GM10266 (cell line): ENCODE measurements at regions not wholly inside any gene's neighbourhood (a gene's known extent, or its start where the extent isn't known, plus 50 kb on each side); places are given as distances from the start of the nearest gene placed in this dataset.

Experiments
- DNase-seq: peaks from one replicate; pipeline ENCODE4 v3.0.0; 2012; ENCODE audit errors: extremely low spot score
- TF ChIP-seq, protein P1 (sequence below): IDR thresholded peaks from 2 replicates; pipeline ENCODE4 v1.5.1; 2012; ENCODE audit warnings: mild to moderate bottlenecking, low read depth; ENCODE audit not compliant: control insufficient read depth, insufficient read depth; ENCODE audit errors: missing control alignments

DNA sequence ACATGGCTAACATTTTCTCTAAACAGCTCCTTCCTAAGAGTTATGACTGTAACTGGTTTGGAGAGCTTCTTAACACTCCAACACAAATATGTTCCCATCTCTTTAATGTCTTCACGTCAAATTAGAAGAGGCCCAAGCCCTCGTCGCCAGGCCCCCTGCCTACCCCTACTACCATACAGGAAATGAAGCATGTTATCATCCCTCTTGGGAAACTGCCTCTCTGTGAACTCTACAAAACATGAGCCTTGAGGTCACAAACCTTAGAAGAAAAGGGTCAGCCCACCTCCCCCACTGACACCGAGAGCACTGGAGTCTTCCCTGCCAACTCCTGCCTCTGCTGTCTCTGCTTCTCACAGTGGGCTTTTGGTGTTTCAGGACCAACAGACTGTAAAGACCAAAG is 243.1 kb upstream of the STT3B start:
- no peak for DNase-seq
- TF ChIP-seq, protein P1, sequence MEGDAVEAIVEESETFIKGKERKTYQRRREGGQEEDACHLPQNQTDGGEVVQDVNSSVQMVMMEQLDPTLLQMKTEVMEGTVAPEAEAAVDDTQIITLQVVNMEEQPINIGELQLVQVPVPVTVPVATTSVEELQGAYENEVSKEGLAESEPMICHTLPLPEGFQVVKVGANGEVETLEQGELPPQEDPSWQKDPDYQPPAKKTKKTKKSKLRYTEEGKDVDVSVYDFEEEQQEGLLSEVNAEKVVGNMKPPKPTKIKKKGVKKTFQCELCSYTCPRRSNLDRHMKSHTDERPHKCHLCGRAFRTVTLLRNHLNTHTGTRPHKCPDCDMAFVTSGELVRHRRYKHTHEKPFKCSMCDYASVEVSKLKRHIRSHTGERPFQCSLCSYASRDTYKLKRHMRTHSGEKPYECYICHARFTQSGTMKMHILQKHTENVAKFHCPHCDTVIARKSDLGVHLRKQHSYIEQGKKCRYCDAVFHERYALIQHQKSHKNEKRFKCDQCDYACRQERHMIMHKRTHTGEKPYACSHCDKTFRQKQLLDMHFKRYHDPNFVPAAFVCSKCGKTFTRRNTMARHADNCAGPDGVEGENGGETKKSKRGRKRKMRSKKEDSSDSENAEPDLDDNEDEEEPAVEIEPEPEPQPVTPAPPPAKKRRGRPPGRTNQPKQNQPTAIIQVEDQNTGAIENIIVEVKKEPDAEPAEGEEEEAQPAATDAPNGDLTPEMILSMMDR: no peak

DNA sequence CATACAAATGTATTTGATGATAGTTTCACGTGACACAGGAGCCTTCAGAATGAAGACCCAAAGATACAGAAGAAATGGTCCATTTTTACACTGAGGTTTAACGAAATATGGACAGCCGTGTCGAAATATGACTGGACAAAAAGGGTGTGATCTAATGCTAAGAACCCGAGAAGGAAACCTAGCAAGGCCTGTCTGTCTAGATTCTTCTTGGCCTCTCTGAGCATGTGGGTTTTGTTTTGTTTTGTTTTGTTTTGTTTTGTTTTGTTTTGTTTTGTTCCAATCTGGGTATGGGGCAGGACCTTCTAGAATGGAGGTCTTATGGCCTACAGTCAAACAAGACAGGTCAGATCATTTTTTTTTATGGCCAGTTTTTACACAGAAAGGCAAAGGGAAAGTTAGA is 242.7 kb upstream of the STT3B start:
- no peak for DNase-seq
- TF ChIP-seq, protein P1: no peak

- DNase-seq: no peak
- TF ChIP-seq, protein P1: no peak
These were observed 240.9 kb upstream of the STT3B start for GRCh38 chr3:31291818-31292217.

DNA sequence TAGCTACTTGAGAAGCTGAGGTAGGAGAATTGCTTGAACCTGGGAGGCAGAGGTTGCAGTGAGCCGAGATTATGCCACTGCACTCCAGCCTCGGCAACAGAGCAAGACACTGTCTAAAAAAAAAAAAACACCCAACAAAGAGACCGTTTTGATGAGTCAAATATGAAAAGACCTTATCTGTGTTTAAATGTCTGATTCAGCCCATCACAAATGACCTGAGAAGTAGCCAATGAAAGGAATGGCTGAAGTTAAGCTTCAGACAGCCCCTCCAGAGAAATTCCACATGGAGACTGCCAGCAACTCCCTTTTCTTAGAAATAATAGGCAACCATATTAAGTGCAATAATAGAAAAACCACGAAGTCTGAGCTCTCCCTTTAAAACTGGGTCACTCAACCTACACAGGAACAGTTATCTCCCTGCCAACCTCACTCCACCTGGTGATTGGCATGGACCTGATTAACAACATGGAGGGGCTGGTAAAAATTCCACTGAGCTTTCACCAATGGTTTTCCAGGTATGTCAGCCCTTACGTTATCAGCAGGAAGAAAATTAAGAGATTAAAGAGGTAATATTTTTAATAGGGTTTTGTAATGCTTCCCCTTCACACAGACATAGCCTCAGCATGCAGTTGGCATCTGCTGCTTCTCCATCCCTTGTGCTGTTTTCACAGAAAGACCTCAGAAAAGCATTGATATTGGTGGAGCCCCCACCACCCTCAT is 238.1 kb upstream of the STT3B start:
- TF ChIP-seq, protein P1: no peak
- DNase-seq: no peak

GRCh38 chr3:31295150-31295765 is 237.5 kb upstream of the STT3B start:
- no peak for DNase-seq
- TF ChIP-seq, protein P1: no peak

DNA sequence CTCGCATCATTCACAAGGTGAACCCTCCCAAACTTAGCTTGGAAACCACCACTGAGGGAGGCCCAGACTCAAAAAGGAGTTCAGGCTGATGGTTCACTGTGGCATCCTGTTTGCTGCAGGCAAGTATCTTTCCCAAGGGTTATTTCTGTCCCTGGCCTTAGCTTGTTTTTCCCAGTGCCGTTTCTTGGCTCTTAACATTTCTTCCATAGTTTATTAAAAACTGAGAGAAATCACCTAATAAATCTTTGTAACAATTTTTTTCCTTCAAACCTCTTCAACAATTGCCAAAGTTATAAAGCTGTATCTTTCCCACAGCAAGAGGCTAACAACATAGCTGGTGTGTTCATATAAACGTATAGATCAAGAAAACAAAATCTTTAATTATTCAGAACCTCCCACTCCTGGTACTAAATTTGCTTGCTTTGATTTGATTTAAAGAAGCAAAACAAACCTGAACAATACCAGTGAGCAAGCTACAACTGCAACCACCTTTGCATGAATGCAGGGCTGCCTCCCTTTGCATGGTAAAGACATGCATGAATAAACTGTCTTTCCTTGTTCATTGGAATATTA is 234.9 kb upstream of the STT3B start:
- DNase-seq: no peak
- TF ChIP-seq, protein P1: no peak
